OCI-LY7 (cell line): ENCODE measurements at regions not wholly inside any gene's neighbourhood (a gene's known extent, or its start where the extent isn't known, plus 50 kb on each side); places are given as distances from the start of the nearest gene placed in this dataset. TPM values are rescaled to one million over a fixed set of nuclear protein-coding genes. Genes with fewer than 3 reads are reported as not detected.

Source experiments
- BruUV-seq: library from RNA; stranded (reverse); fragments of 400-500 nt; replicated peaks from 2 replicates; lab custom pipeline; 2021; lab: Mats Ljungman, UMichigan
- CTCF ChIA-PET: fragments of 300-600 bp; sonication (Branson Sonifier 250); formaldehyde crosslinking; loops from one replicate; lab custom pipeline; 2022; ENCODE audit warnings: antibody characterized with exemption; ENCODE audit not compliant: unreplicated experiment; lab: Charles Lee
- POLR2A ChIA-PET: fragments of 300-600 bp; sonication (Branson Sonifier 250); formaldehyde crosslinking; loops from one replicate; lab custom pipeline; 2022; ENCODE audit warnings: antibody characterized with exemption; lab: Charles Lee
- DNase-seq: peaks from one replicate; pipeline ENCODE4 v3.0.0-alpha.2; 2015; ENCODE audit warnings: low spot score
- H2AFZ ChIP-seq: fragments of 200-600 bp; sonication (generic), shearing (Covaris generic); 2 replicates; pipeline ENCODE4 v1.6.1; 2014; ENCODE audit warnings: mild to moderate bottlenecking, antibody characterized with exemption, low read length, moderate library complexity
- H3K27ac ChIP-seq: fragments of 200-600 bp; sonication (generic); 2 replicates; pipeline ENCODE4 v1.5.1; 2014; ENCODE audit warnings: mixed run types, low read depth, mild to moderate bottlenecking, moderate library complexity, low read length, inconsistent platforms; ENCODE audit not compliant: poor library complexity, severe bottlenecking
- H3K36me3 ChIP-seq: fragments of 200-600 bp; sonication (generic); 2 replicates; pipeline ENCODE4 v1.6.1; 2014; ENCODE audit warnings: mild to moderate bottlenecking, antibody characterized with exemption, low read length, moderate library complexity, mixed read lengths; ENCODE audit not compliant: insufficient read depth
- H3K4me1 ChIP-seq: fragments of 200-600 bp; sonication (generic); 2 replicates; pipeline ENCODE4 v1.5.1; 2014; ENCODE audit warnings: mild to moderate bottlenecking, low read length; ENCODE audit not compliant: insufficient read depth, poor library complexity, severe bottlenecking
- H3K4me2 ChIP-seq: fragments of 200-600 bp; sonication (generic); 2 replicates; pipeline ENCODE4 v1.6.1; 2014; ENCODE audit warnings: mild to moderate bottlenecking, low read length
- H3K4me3 ChIP-seq: fragments of 200-600 bp; sonication (generic); 2 replicates; pipeline ENCODE4 v1.5.1; 2014; ENCODE audit warnings: mild to moderate bottlenecking, low read depth, low read length; ENCODE audit not compliant: poor library complexity, severe bottlenecking
- H3K79me2 ChIP-seq: fragments of 200-600 bp; sonication (generic); 2 replicates; pipeline ENCODE4 v1.6.1; 2016; ENCODE audit warnings: low read depth, mild to moderate bottlenecking, low read length, moderate library complexity, mixed read lengths; ENCODE audit not compliant: insufficient read depth
- H3K9me2 ChIP-seq: fragments of 200-600 bp; sonication (generic); 2 replicates; pipeline ENCODE4 v1.6.1; 2016; ENCODE audit warnings: mild to moderate bottlenecking, low read length, mixed read lengths; ENCODE audit not compliant: insufficient read depth
- H3K9me3 ChIP-seq: fragments of 200-600 bp; sonication (generic); 2 replicates; pipeline ENCODE4 v1.6.1; 2014; ENCODE audit warnings: mild to moderate bottlenecking, mixed run types, low read length, mixed read lengths
- H4K20me1 ChIP-seq: fragments of 200-600 bp; sonication (generic); 2 replicates; pipeline ENCODE4 v1.6.1; 2014; ENCODE audit warnings: mild to moderate bottlenecking, antibody characterized with exemption, low read length, moderate library complexity, mixed read lengths; ENCODE audit not compliant: insufficient read depth
- EZH2phosphoT487 ChIP-seq: fragments of 200-600 bp; sonication (generic); IDR thresholded peaks from 2 replicates; pipeline ENCODE4 v1.6.1; 2018; ENCODE audit warnings: low read depth, borderline replicate concordance, mild to moderate bottlenecking, mixed run types, antibody characterized with exemption, low read length, moderate library complexity, mixed read lengths
- intact Hi-C: fragments of 100-400 bp; cut with micrococcal nuclease; formaldehyde crosslinking; loops from one replicate; pipeline ENCODE4 v1.10.0; 2022; ENCODE audit not compliant: unreplicated experiment
- microRNA-seq: library from miRNA; unstranded; fragments of <30 nt; microRNA quantifications from one replicate; pipeline ENCODE4 v1.2.0, GENCODE V29; 2022; ENCODE audit warnings: borderline replicate concordance
- small RNA-seq: library from RNA; depleted of rRNA; stranded (forward); fragments of <200 nt; gene quantifications from one replicate; pipeline ENCODE3, GENCODE V24; 2014
- TF ChIP-seq, protein P1 (sequence below): fragments of 200-600 bp; sonication (generic); conservative IDR thresholded peaks from 2 replicates; pipeline ENCODE4 v1.5.1; 2014; ENCODE audit warnings: mild to moderate bottlenecking, antibody characterized with exemption, low read length, moderate library complexity, mixed read lengths

DNA sequence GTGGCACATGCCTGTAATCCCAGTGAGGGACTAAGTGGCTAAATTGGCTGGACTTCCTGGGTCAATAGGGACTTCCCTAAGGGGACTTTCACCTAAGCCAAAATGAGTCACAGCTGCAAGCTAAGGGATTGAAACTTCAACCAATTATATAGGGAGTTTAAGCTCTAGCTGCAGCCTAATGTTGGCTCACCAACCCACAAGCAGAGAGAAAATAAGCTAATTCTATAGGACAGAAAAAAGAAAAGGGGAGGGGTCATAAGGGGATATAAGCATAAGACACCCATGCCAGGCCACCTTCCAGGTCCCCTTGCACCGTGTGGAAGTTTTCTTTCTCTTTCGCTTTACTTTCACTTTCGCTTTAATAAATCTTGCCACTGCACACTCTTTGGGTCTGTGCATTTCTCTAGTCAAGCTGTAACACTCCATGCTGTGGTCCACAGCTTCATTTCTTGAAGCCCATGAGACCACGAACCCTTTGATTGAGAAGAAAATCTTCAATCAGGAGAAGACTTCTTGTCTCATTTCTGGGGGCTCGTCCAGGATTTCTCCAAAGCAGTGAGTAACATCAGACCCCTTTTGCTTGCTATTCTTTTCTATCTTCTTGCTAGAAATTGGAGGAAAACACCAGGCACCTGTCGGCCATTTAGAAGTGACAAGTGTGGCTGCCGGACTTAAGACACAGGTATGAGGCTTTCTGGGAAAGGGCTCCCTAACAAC lies 192.3 kb downstream of the IGSF11 start:
- no peak overlapping the region for H3K4me3 ChIP-seq
- no peak overlapping the region for H2AFZ ChIP-seq
- H3K9me2 ChIP-seq = no peaks in the 10 kb centered on the region
- H3K4me1 ChIP-seq = no peaks in the 10 kb centered on the region
- TF ChIP-seq, protein P1, sequence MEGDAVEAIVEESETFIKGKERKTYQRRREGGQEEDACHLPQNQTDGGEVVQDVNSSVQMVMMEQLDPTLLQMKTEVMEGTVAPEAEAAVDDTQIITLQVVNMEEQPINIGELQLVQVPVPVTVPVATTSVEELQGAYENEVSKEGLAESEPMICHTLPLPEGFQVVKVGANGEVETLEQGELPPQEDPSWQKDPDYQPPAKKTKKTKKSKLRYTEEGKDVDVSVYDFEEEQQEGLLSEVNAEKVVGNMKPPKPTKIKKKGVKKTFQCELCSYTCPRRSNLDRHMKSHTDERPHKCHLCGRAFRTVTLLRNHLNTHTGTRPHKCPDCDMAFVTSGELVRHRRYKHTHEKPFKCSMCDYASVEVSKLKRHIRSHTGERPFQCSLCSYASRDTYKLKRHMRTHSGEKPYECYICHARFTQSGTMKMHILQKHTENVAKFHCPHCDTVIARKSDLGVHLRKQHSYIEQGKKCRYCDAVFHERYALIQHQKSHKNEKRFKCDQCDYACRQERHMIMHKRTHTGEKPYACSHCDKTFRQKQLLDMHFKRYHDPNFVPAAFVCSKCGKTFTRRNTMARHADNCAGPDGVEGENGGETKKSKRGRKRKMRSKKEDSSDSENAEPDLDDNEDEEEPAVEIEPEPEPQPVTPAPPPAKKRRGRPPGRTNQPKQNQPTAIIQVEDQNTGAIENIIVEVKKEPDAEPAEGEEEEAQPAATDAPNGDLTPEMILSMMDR = no peak
- H3K4me2 ChIP-seq = no peak overlapping the region
- no peak for DNase-seq
- no TSS peak for BruUV-seq
- POLR2A ChIA-PET = interaction anchor here (0.7 kb wide), 1 partner anchor 138 kb away, joined by 4 read pairs; no protein-coding TSS in a partner anchor
- no peaks in the 10 kb centered on the region for H4K20me1 ChIP-seq
- intact Hi-C loops = no loop called here
- H3K9me3 ChIP-seq = no peaks in the 10 kb centered on the region
- H3K27ac ChIP-seq = no peak overlapping the region
- CTCF ChIA-PET = no interaction called here
- H3K79me2 ChIP-seq = no peaks in the 10 kb centered on the region
- no peaks in the 10 kb centered on the region for H3K36me3 ChIP-seq

DNA sequence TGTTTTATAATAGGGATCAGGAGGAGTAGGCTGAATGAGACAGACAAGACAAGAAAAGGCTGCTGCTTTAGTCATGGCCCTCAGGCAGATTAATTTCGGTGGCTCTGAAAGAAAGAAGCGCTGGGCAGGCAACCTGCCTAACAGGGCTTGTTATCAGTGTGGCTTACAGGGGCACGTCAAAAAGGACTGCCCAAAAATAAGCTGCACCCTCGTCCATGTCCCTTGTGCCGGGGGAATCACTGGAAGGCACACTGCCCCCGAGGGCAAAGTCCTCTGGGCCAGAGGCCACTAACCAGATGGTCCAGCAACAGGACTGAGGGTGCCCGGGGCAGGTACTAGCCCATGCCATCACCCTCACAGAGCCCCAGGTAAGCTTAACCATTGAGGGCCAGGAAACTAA lies 188.5 kb downstream of the IGSF11 start:
- ChIA-PET POLR2A (interaction anchor here (1.1 kb wide), 1 partner anchor 10 kb away, joined by 3 read pairs; no protein-coding TSS in a partner anchor), CTCF (no interaction called here)
- no peaks in the 10 kb centered on the region for H4K20me1 ChIP-seq
- no peak overlapping the region for H3K27ac ChIP-seq
- H3K9me2 ChIP-seq = no peaks in the 10 kb centered on the region
- no peak for TF ChIP-seq EZH2phosphoT487
- TF ChIP-seq, protein P1 = no peak
- no peak for DNase-seq
- H3K9me3 ChIP-seq = no peaks in the 10 kb centered on the region
- H3K36me3 ChIP-seq = no peaks in the 10 kb centered on the region
- H3K4me2 ChIP-seq = no peak overlapping the region
- no peak overlapping the region for H3K4me3 ChIP-seq
- no peak overlapping the region for H2AFZ ChIP-seq
- H3K4me1 ChIP-seq = no peaks in the 10 kb centered on the region
- H3K79me2 ChIP-seq = no peaks in the 10 kb centered on the region
- no TSS peak for BruUV-seq
- intact Hi-C loops = no loop called here

Small RNA genes in the stretch of these regions (microRNA-seq; reads per million reads assigned to microRNA genes)
- not detected for gene MIR4447

Small RNA genes in the stretch of these regions (small RNA-seq; reads per million reads assigned to genes)
- not detected for gene MIR4447
- gene RF01884 = not detected
- 40.8 reads per million, percentile 98 among the genes with 10 or more reads in this experiment for gene RNU5E-8P
- gene RNU6-1200P = not detected
